ENCODE measurements at regions not wholly inside any gene's neighbourhood (a gene's known extent, or its start where the extent isn't known, plus 50 kb on each side); places are given as distances from the start of the nearest gene placed in this dataset.

- Histone ChIP-seq H3K9me3 (ENCODE audit: low read length) (no peaks in the 10 kb centered on the region), H3K9ac (ENCODE audit: low read length) (no peak overlapping the region), H3K27ac (ENCODE audit: low read length) (no peak overlapping the region)
These were observed 2349.0 kb upstream of the TENM3 start for GRCh38 chr4:179894066-179894778.

GRCh38 chr4:179919587-179919986 is 2323.6 kb upstream of the TENM3 start:
- Histone ChIP-seq H3K79me2 (ENCODE audit: low read length) (no peaks in the 10 kb centered on the region), H3K27ac (ENCODE audit: low read length) (no peak overlapping the region), H3K4me1 (ENCODE audit: low read length) (no peaks in the 10 kb centered on the region), H3K9ac (ENCODE audit: low read length) (no peak overlapping the region), H3K9me3 (ENCODE audit: low read length) (no peaks in the 10 kb centered on the region), H3K36me3 (ENCODE audit: insufficient read depth, low read length) (no peaks in the 10 kb centered on the region), H4K20me1 (ENCODE audit: insufficient read depth, low read depth, low read length) (no peaks in the 10 kb centered on the region), H3K9me2 (replicated peaks; ENCODE audit: insufficient read depth, low read length) (no peaks in the 10 kb centered on the region), H3K27me3 (ENCODE audit: low read length) (no peaks in the 10 kb centered on the region), H3K4me2 (ENCODE audit: low read depth, low read length, poor library complexity, severe bottlenecking) (no peak overlapping the region), H3K4me3 (ENCODE audit: low read length) (no peak overlapping the region), H2AFZ (ENCODE audit: low read length) (no peak overlapping the region)
- DNase-seq: no peak

More at GRCh38 chr4:179894066-179894778, 2349.0 kb upstream of the TENM3 start:
- Histone ChIP-seq H3K79me2 (ENCODE audit: low read length) (no peaks in the 10 kb centered on the region), H3K9me2 (replicated peaks; ENCODE audit: insufficient read depth, low read length) (no peaks in the 10 kb centered on the region), H3K4me3 (ENCODE audit: low read length) (no peak overlapping the region), H2AFZ (ENCODE audit: low read length) (no peak overlapping the region), H4K20me1 (ENCODE audit: insufficient read depth, low read depth, low read length) (no peaks in the 10 kb centered on the region), H3K4me2 (ENCODE audit: low read depth, low read length, poor library complexity, severe bottlenecking) (no peak overlapping the region), H3K27me3 (ENCODE audit: low read length) (no peaks in the 10 kb centered on the region), H3K4me1 (ENCODE audit: low read length) (no peaks in the 10 kb centered on the region), H3K36me3 (ENCODE audit: insufficient read depth, low read length) (no peaks in the 10 kb centered on the region)
- no peak for DNase-seq

- Histone ChIP-seq H3K79me2 (ENCODE audit: low read length) (no peaks in the 10 kb centered on the region), H3K27ac (ENCODE audit: low read length) (no peak overlapping the region), H3K4me1 (ENCODE audit: low read length) (no peaks in the 10 kb centered on the region), H3K9ac (ENCODE audit: low read length) (no peak overlapping the region), H3K27me3 (ENCODE audit: low read length) (no peaks in the 10 kb centered on the region), H4K20me1 (ENCODE audit: insufficient read depth, low read depth, low read length) (no peaks in the 10 kb centered on the region), H2AFZ (ENCODE audit: low read length) (no peak overlapping the region), H3K36me3 (ENCODE audit: insufficient read depth, low read length) (no peaks in the 10 kb centered on the region), H3K9me2 (replicated peaks; ENCODE audit: insufficient read depth, low read length) (no peaks in the 10 kb centered on the region), H3K4me2 (ENCODE audit: low read depth, low read length, poor library complexity, severe bottlenecking) (no peak overlapping the region), H3K4me3 (ENCODE audit: low read length) (no peak overlapping the region), H3K9me3 (ENCODE audit: low read length) (no peaks in the 10 kb centered on the region)
- no peak for DNase-seq
These were observed 2315.7 kb upstream of the TENM3 start for GRCh38 chr4:179927473-179927872.

- Histone ChIP-seq H3K4me3 (ENCODE audit: low read length) (no peak overlapping the region), H3K27me3 (ENCODE audit: low read length) (no peaks in the 10 kb centered on the region), H2AFZ (ENCODE audit: low read length) (no peak overlapping the region), H3K79me2 (ENCODE audit: low read length) (no peaks in the 10 kb centered on the region), H3K4me2 (ENCODE audit: low read depth, low read length, poor library complexity, severe bottlenecking) (no peak overlapping the region), H3K9me2 (replicated peaks; ENCODE audit: insufficient read depth, low read length) (no peaks in the 10 kb centered on the region), H3K36me3 (ENCODE audit: insufficient read depth, low read length) (no peaks in the 10 kb centered on the region), H3K9ac (ENCODE audit: low read length) (no peak overlapping the region), H3K9me3 (ENCODE audit: low read length) (no peaks in the 10 kb centered on the region), H3K27ac (ENCODE audit: low read length) (no peak overlapping the region), H3K4me1 (ENCODE audit: low read length) (no peaks in the 10 kb centered on the region), H4K20me1 (ENCODE audit: insufficient read depth, low read depth, low read length) (no peaks in the 10 kb centered on the region)
- no peak for DNase-seq
These were observed 2301.3 kb upstream of the TENM3 start for GRCh38 chr4:179941911-179942310.

GRCh38 chr4:179976777-179977176 is 2266.4 kb upstream of the TENM3 start:
- no peaks in the 10 kb centered on the region for H3K79me2 ChIP-seq (ENCODE audit: low read length)
- H3K9me2 ChIP-seq (replicated peaks; ENCODE audit: insufficient read depth, low read length): no peaks in the 10 kb centered on the region
- H3K27me3 ChIP-seq (ENCODE audit: low read length): no peaks in the 10 kb centered on the region
- H3K36me3 ChIP-seq (ENCODE audit: insufficient read depth, low read length): no peaks in the 10 kb centered on the region
- H3K27ac ChIP-seq (ENCODE audit: low read length): no peak overlapping the region
- H3K4me3 ChIP-seq (ENCODE audit: low read length): no peak overlapping the region
- no peak overlapping the region for H3K9ac ChIP-seq (ENCODE audit: low read length)
- no peak overlapping the region for H2AFZ ChIP-seq (ENCODE audit: low read length)
- H3K4me1 ChIP-seq (ENCODE audit: low read length): no peaks in the 10 kb centered on the region
- no peaks in the 10 kb centered on the region for H3K9me3 ChIP-seq (ENCODE audit: low read length)
- no peak for DNase-seq
- no peaks in the 10 kb centered on the region for H4K20me1 ChIP-seq (ENCODE audit: insufficient read depth, low read depth, low read length)
- no peak overlapping the region for H3K4me2 ChIP-seq (ENCODE audit: low read depth, low read length, poor library complexity, severe bottlenecking)

GRCh38 chr4:179977378-179977777 is 2265.8 kb upstream of the TENM3 start:
- no peaks in the 10 kb centered on the region for H3K9me2 ChIP-seq (replicated peaks; ENCODE audit: insufficient read depth, low read length)
- DNase-seq: no peak
- H3K79me2 ChIP-seq (ENCODE audit: low read length): no peaks in the 10 kb centered on the region
- H3K27me3 ChIP-seq (ENCODE audit: low read length): no peaks in the 10 kb centered on the region
- H3K27ac ChIP-seq (ENCODE audit: low read length): no peak overlapping the region
- no peaks in the 10 kb centered on the region for H3K9me3 ChIP-seq (ENCODE audit: low read length)
- no peaks in the 10 kb centered on the region for H3K36me3 ChIP-seq (ENCODE audit: insufficient read depth, low read length)
- no peaks in the 10 kb centered on the region for H4K20me1 ChIP-seq (ENCODE audit: insufficient read depth, low read depth, low read length)
- no peak overlapping the region for H3K4me3 ChIP-seq (ENCODE audit: low read length)
- no peak overlapping the region for H2AFZ ChIP-seq (ENCODE audit: low read length)
- no peak overlapping the region for H3K9ac ChIP-seq (ENCODE audit: low read length)
- H3K4me2 ChIP-seq (ENCODE audit: low read depth, low read length, poor library complexity, severe bottlenecking): no peak overlapping the region
- no peaks in the 10 kb centered on the region for H3K4me1 ChIP-seq (ENCODE audit: low read length)

- Histone ChIP-seq H2AFZ (ENCODE audit: low read length) (no peak overlapping the region), H3K4me1 (ENCODE audit: low read length) (no peaks in the 10 kb centered on the region), H3K36me3 (ENCODE audit: insufficient read depth, low read length) (no peaks in the 10 kb centered on the region), H3K27me3 (ENCODE audit: low read length) (no peaks in the 10 kb centered on the region), H3K4me2 (ENCODE audit: low read depth, low read length, poor library complexity, severe bottlenecking) (no peak overlapping the region), H3K4me3 (ENCODE audit: low read length) (no peak overlapping the region), H3K9me2 (replicated peaks; ENCODE audit: insufficient read depth, low read length) (no peaks in the 10 kb centered on the region), H4K20me1 (ENCODE audit: insufficient read depth, low read depth, low read length) (no peaks in the 10 kb centered on the region), H3K79me2 (ENCODE audit: low read length) (no peaks in the 10 kb centered on the region), H3K9ac (ENCODE audit: low read length) (no peak overlapping the region), H3K9me3 (ENCODE audit: low read length) (no peaks in the 10 kb centered on the region), H3K27ac (ENCODE audit: low read length) (no peak overlapping the region)
- DNase-seq: no peak
These were observed 2262.0 kb upstream of the TENM3 start for GRCh38 chr4:179981161-179981560.

- Histone ChIP-seq H4K20me1 (ENCODE audit: insufficient read depth, low read depth, low read length) (no peaks in the 10 kb centered on the region), H3K4me2 (ENCODE audit: low read depth, low read length, poor library complexity, severe bottlenecking) (no peak overlapping the region), H3K36me3 (ENCODE audit: insufficient read depth, low read length) (no peaks in the 10 kb centered on the region), H3K27ac (ENCODE audit: low read length) (no peak overlapping the region), H3K4me1 (ENCODE audit: low read length) (no peaks in the 10 kb centered on the region), H3K4me3 (ENCODE audit: low read length) (no peak overlapping the region), H2AFZ (ENCODE audit: low read length) (no peak overlapping the region), H3K79me2 (ENCODE audit: low read length) (no peaks in the 10 kb centered on the region), H3K9me2 (replicated peaks; ENCODE audit: insufficient read depth, low read length) (no peaks in the 10 kb centered on the region), H3K27me3 (ENCODE audit: low read length) (no peaks in the 10 kb centered on the region), H3K9ac (ENCODE audit: low read length) (no peak overlapping the region), H3K9me3 (ENCODE audit: low read length) (no peaks in the 10 kb centered on the region)
- DNase-seq: no peak
These were observed 2253.2 kb upstream of the TENM3 start for GRCh38 chr4:179989975-179990374.
